ENCODE measurements at regions not wholly inside any gene's neighbourhood (a gene's known extent, or its start where the extent isn't known, plus 50 kb on each side); places are given as distances from the start of the nearest gene placed in this dataset.

- H3K9me3 Mint-ChIP-seq: peaks cover 0 to 9% (median 0%) of the 10 kb centered on the region in 11 donors
- H3K4me3 Mint-ChIP-seq: no peak overlapping the region
- intact Hi-C loops (cut with micrococcal nuclease): no loop called here
Measured at GRCh38 chr11:23569547-23569946, 709.3 kb upstream of the CCDC179 start.

GRCh38 chr11:23570828-23571227 is 710.6 kb upstream of the CCDC179 start:
- POLR2A ChIA-PET: no interaction called here
- no peaks in the 10 kb centered on the region for H3K9me3 ChIP-seq (ENCODE audit: control insufficient read depth in 2 of 3, low read length in 3 of 3)
- Mint-ChIP-seq H3K27ac (no peak overlapping the region), H3K4me3 (no peak overlapping the region), H3K27me3 (no peaks in the 10 kb centered on the region), H3K4me1 (peaks cover 0 to 13% (median 0%) of the 10 kb centered on the region in 7 donors), H3K9me3 (peaks cover 0 to 9% (median 0%) of the 10 kb centered on the region in 11 donors), H3K36me3 (no peaks in the 10 kb centered on the region)
- no peaks in the 10 kb centered on the region for H3K27me3 ChIP-seq (ENCODE audit: control insufficient read depth in 2 of 2, insufficient read depth in 2 of 2, low read length in 2 of 2)
- no peak for DNase-seq
- no peak overlapping the region for H3K27ac ChIP-seq (ENCODE audit: low read depth, low read length)
- ATAC-seq: no peak
- no peak overlapping the region for H3K4me3 ChIP-seq (ENCODE audit: low read length)
- intact Hi-C loops (cut with micrococcal nuclease): no loop called here
- CTCF ChIA-PET: no interaction called here
- no peaks in the 10 kb centered on the region for H3K4me1 ChIP-seq (ENCODE audit: control insufficient read depth in 2 of 2, insufficient read depth in 2 of 2, low read length in 2 of 2)
- H3K36me3 ChIP-seq (ENCODE audit: control insufficient read depth in 2 of 3, insufficient read depth in 3 of 3, low read length in 3 of 3): no peaks in the 10 kb centered on the region

More at GRCh38 chr11:23569547-23569946, 709.3 kb upstream of the CCDC179 start:
- no peak overlapping the region for H3K4me3 ChIP-seq (ENCODE audit: low read length)
- H3K27me3 ChIP-seq (ENCODE audit: control insufficient read depth in 2 of 2, insufficient read depth in 2 of 2, low read length in 2 of 2): no peaks in the 10 kb centered on the region
- Mint-ChIP-seq H3K4me1 (peaks cover 0 to 13% (median 0%) of the 10 kb centered on the region in 7 donors), H3K36me3 (no peaks in the 10 kb centered on the region), H3K27me3 (no peaks in the 10 kb centered on the region), H3K27ac (no peak overlapping the region)
- no peak overlapping the region for H3K27ac ChIP-seq (ENCODE audit: low read depth, low read length)
- no peaks in the 10 kb centered on the region for H3K36me3 ChIP-seq (ENCODE audit: control insufficient read depth in 2 of 3, insufficient read depth in 3 of 3, low read length in 3 of 3)
- POLR2A ChIA-PET: no interaction called here
- no peaks in the 10 kb centered on the region for H3K4me1 ChIP-seq (ENCODE audit: control insufficient read depth in 2 of 2, insufficient read depth in 2 of 2, low read length in 2 of 2)
- no peak for DNase-seq
- no peaks in the 10 kb centered on the region for H3K9me3 ChIP-seq (ENCODE audit: control insufficient read depth in 2 of 3, low read length in 3 of 3)
- CTCF ChIA-PET: no interaction called here
- peak; percentile 24 for ATAC-seq

- no peak overlapping the region for H3K4me3 Mint-ChIP-seq
- no peaks in the 10 kb centered on the region for H3K9me3 ChIP-seq (ENCODE audit: control insufficient read depth in 2 of 3, low read length in 3 of 3)
- intact Hi-C loops (cut with micrococcal nuclease): no loop called here
- no peaks in the 10 kb centered on the region for H3K36me3 Mint-ChIP-seq
- H3K4me1 ChIP-seq (ENCODE audit: control insufficient read depth in 2 of 2, insufficient read depth in 2 of 2, low read length in 2 of 2): no peaks in the 10 kb centered on the region
- no peaks in the 10 kb centered on the region for H3K27me3 Mint-ChIP-seq
- CTCF ChIA-PET: no interaction called here
- no peak overlapping the region for H3K27ac ChIP-seq (ENCODE audit: low read depth, low read length)
- H3K27ac Mint-ChIP-seq: no peak overlapping the region
- no peak overlapping the region for H3K4me3 ChIP-seq (ENCODE audit: low read length)
- H3K36me3 ChIP-seq (ENCODE audit: control insufficient read depth in 2 of 3, insufficient read depth in 3 of 3, low read length in 3 of 3): no peaks in the 10 kb centered on the region
- POLR2A ChIA-PET: no interaction called here
- H3K27me3 ChIP-seq (ENCODE audit: control insufficient read depth in 2 of 2, insufficient read depth in 2 of 2, low read length in 2 of 2): no peaks in the 10 kb centered on the region
- peaks cover 0 to 9% (median 0%) of the 10 kb centered on the region in 11 donors for H3K9me3 Mint-ChIP-seq
- ATAC-seq (no peak), DNase-seq (no peak)
- H3K4me1 Mint-ChIP-seq: peaks cover 0 to 13% (median 0%) of the 10 kb centered on the region in 7 donors
Measured at GRCh38 chr11:23573429-23573828, 713.2 kb upstream of the CCDC179 start.

- intact Hi-C loops (cut with micrococcal nuclease): no loop called here
- H3K36me3 Mint-ChIP-seq: no peaks in the 10 kb centered on the region
Measured at GRCh38 chr11:23574149-23574548, 713.9 kb upstream of the CCDC179 start.

GRCh38 chr11:23577296-23577695 is 717.0 kb upstream of the CCDC179 start:
- Mint-ChIP-seq H3K27me3 (no peaks in the 10 kb centered on the region), H3K4me1 (peaks cover 0 to 6% (median 0%) of the 10 kb centered on the region in 7 donors), H3K27ac (no peak overlapping the region), H3K4me3 (no peak overlapping the region), H3K9me3 (peaks cover 0 to 7% (median 0%) of the 10 kb centered on the region in 11 donors), H3K36me3 (no peaks in the 10 kb centered on the region)
- Histone ChIP-seq H3K9me3 (ENCODE audit: control insufficient read depth in 2 of 3, low read length in 3 of 3) (no peaks in the 10 kb centered on the region), H3K4me3 (ENCODE audit: low read length) (no peak overlapping the region), H3K36me3 (ENCODE audit: control insufficient read depth in 2 of 3, insufficient read depth in 3 of 3, low read length in 3 of 3) (no peaks in the 10 kb centered on the region), H3K4me1 (ENCODE audit: control insufficient read depth in 2 of 2, insufficient read depth in 2 of 2, low read length in 2 of 2) (no peaks in the 10 kb centered on the region), H3K27me3 (ENCODE audit: control insufficient read depth in 2 of 2, insufficient read depth in 2 of 2, low read length in 2 of 2) (no peaks in the 10 kb centered on the region), H3K27ac (ENCODE audit: low read depth, low read length) (no peak overlapping the region)
- ATAC-seq: no peak
- intact Hi-C loops (cut with micrococcal nuclease): no loop called here
- POLR2A ChIA-PET: no interaction called here
- CTCF ChIA-PET: no interaction called here
- DNase-seq: no peak

More at GRCh38 chr11:23574149-23574548, 713.9 kb upstream of the CCDC179 start:
- Histone ChIP-seq H3K4me3 (ENCODE audit: low read length) (no peak overlapping the region), H3K4me1 (ENCODE audit: control insufficient read depth in 2 of 2, insufficient read depth in 2 of 2, low read length in 2 of 2) (no peaks in the 10 kb centered on the region), H3K27me3 (ENCODE audit: control insufficient read depth in 2 of 2, insufficient read depth in 2 of 2, low read length in 2 of 2) (no peaks in the 10 kb centered on the region), H3K27ac (ENCODE audit: low read depth, low read length) (no peak overlapping the region), H3K9me3 (ENCODE audit: control insufficient read depth in 2 of 3, low read length in 3 of 3) (no peaks in the 10 kb centered on the region), H3K36me3 (ENCODE audit: control insufficient read depth in 2 of 3, insufficient read depth in 3 of 3, low read length in 3 of 3) (no peaks in the 10 kb centered on the region)
- DNase-seq (no peak), ATAC-seq (no peak)
- ChIA-PET POLR2A (no interaction called here), CTCF (no interaction called here)
- peaks cover 0 to 9% (median 0%) of the 10 kb centered on the region in 11 donors for H3K9me3 Mint-ChIP-seq
- peaks cover 0 to 13% (median 0%) of the 10 kb centered on the region in 7 donors for H3K4me1 Mint-ChIP-seq
- H3K4me3 Mint-ChIP-seq: no peak overlapping the region
- no peaks in the 10 kb centered on the region for H3K27me3 Mint-ChIP-seq
- H3K27ac Mint-ChIP-seq: no peak overlapping the region

DNA sequence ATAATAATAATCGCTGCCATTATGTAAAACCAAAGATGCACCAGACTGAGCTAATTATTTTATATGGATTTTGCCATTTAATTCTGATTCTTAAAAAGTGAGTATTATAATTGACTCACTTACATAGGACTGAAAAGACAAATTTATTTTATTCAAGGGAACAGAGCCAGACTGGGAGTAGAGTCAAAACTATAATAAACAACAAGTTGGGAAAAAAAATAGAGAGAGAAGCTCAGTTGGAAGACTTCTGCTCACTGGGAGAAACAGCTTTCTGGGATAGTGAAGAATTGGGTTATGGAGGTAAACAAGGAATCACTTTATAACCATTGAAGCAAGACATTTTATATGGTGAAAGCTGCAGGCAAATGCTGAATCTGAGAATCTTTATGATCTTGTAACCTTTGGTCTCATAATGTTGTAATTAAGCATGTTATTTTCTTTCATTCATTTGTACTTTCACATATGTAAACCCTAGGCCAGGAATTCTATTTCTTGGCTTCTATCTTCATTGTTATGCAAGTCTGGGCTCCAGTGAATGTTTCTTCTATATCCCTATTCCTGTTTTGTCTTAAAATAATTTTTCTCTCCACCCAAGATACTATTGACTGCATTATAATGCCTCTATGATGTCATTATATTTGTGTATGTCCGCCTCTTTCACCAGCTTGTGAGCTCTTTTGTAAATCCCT is 725.3 kb upstream of the CCDC179 start:
- no peaks in the 10 kb centered on the region for H3K36me3 Mint-ChIP-seq
- H3K4me1 Mint-ChIP-seq: peaks cover 0 to 1% (median 0%) of the 10 kb centered on the region in 7 donors
- H3K9me3 ChIP-seq (ENCODE audit: control insufficient read depth in 2 of 3, low read length in 3 of 3): no peaks in the 10 kb centered on the region
- H3K4me3 Mint-ChIP-seq: no peak overlapping the region
- no peak for DNase-seq
- POLR2A ChIA-PET: no interaction called here
- ATAC-seq: no peak
- no peaks in the 10 kb centered on the region for H3K27me3 Mint-ChIP-seq
- intact Hi-C loops (cut with micrococcal nuclease): no loop called here
- no peak overlapping the region for H3K27ac Mint-ChIP-seq
- H3K27ac ChIP-seq (ENCODE audit: low read depth, low read length): no peak overlapping the region
- no peaks in the 10 kb centered on the region for H3K27me3 ChIP-seq (ENCODE audit: control insufficient read depth in 2 of 2, insufficient read depth in 2 of 2, low read length in 2 of 2)
- H3K4me3 ChIP-seq (ENCODE audit: low read length): no peak overlapping the region
- CTCF ChIA-PET: no interaction called here
- H3K9me3 Mint-ChIP-seq: peaks cover 0 to 8% (median 4%) of the 10 kb centered on the region in 11 donors
- H3K36me3 ChIP-seq (ENCODE audit: control insufficient read depth in 2 of 3, insufficient read depth in 3 of 3, low read length in 3 of 3): no peaks in the 10 kb centered on the region
- no peaks in the 10 kb centered on the region for H3K4me1 ChIP-seq (ENCODE audit: control insufficient read depth in 2 of 2, insufficient read depth in 2 of 2, low read length in 2 of 2)

DNA sequence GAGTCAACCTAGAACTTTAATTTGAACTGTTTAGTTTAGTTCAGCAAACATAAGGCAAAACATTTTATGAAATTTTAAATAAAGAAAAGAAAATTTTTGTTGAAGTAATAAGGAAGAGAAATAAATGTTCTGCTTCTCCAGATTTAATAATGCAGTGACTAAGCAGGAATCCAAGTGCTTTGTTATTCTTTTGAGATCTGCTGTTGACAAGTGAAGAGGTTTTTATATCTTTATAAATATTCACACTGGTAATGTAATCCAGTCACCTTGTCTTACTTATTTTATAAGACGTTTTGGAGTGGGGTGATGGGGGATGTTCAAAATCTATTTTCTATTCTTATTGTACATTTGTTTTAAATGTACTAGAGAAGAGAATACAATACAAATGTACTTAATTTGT is 725.9 kb upstream of the CCDC179 start:
- no peak overlapping the region for H3K27ac ChIP-seq (ENCODE audit: low read depth, low read length)
- H3K4me1 ChIP-seq (ENCODE audit: control insufficient read depth in 2 of 2, insufficient read depth in 2 of 2, low read length in 2 of 2): no peaks in the 10 kb centered on the region
- H3K27me3 ChIP-seq (ENCODE audit: control insufficient read depth in 2 of 2, insufficient read depth in 2 of 2, low read length in 2 of 2): no peaks in the 10 kb centered on the region
- ChIA-PET POLR2A (no interaction called here), CTCF (no interaction called here)
- Mint-ChIP-seq H3K9me3 (peaks cover 0 to 8% (median 5%) of the 10 kb centered on the region in 11 donors), H3K36me3 (no peaks in the 10 kb centered on the region), H3K27ac (no peak overlapping the region), H3K4me3 (no peak overlapping the region), H3K27me3 (no peaks in the 10 kb centered on the region), H3K4me1 (peaks cover 0 to 1% (median 0%) of the 10 kb centered on the region in 7 donors)
- H3K9me3 ChIP-seq (ENCODE audit: control insufficient read depth in 2 of 3, low read length in 3 of 3): no peaks in the 10 kb centered on the region
- intact Hi-C loops (cut with micrococcal nuclease): no loop called here
- no peak for DNase-seq
- H3K4me3 ChIP-seq (ENCODE audit: low read length): no peak overlapping the region
- no peak for ATAC-seq
- no peaks in the 10 kb centered on the region for H3K36me3 ChIP-seq (ENCODE audit: control insufficient read depth in 2 of 3, insufficient read depth in 3 of 3, low read length in 3 of 3)

Data from naive thymus-derived CD4-positive, alpha-beta T cell (primary cell).